GM19463 (cell line): ENCODE measurements at regions not wholly inside any gene's neighbourhood (a gene's known extent, or its start where the extent isn't known, plus 50 kb on each side); places are given as distances from the start of the nearest gene placed in this dataset.

Experiments used
- ATAC-seq: cut with Tn5 transposase; IDR thresholded peaks from one replicate; pipeline ENCODE4 v1.9.1; 2021; ENCODE audit warnings: mild to moderate bottlenecking, moderate library complexity; ENCODE audit not compliant: unreplicated experiment

- no peak for ATAC-seq
Measured at GRCh38 chr15:85889956-85890619, 95.4 kb upstream of the KLHL25 start.

DNA sequence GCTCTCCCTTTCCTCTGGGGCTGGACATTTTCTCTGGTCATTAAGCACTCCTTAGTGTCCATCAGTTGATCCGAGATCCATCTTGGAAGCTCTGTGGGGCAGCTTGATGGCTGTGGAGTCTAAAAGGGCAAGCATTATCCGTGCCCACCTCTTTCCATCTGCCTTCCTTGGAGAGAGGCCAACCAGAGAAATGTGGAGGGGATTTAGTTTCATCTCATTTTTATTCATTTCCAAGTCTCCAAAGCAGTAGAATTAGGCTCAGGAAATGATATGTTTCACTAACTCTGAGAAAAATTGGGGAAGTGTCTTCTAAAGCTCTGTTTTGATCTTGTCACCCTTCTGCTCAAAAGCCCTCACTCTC lies 95.9 kb upstream of the KLHL25 start:
- no peak for ATAC-seq

- no peak for ATAC-seq
Measured at GRCh38 chr15:85891470-85891869, 96.7 kb upstream of the KLHL25 start.

DNA sequence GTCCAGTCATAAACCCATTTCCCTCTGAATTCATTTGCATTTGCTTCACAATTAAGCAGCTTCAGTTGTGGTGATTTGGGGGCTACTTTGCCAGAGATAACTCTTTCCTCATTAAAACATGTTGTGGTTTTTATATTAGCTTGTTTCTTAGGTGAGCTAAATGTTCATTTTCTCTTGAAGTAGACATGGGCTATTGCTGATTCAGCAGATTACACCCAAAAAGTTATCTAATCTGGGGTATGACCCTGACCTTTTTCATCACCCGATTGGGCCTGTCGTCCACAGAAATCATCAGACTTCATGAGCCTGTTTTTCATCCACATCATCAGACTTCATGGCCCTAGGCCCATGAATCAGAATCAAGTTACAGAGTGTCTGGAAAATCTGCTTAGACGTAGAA lies 97.5 kb upstream of the KLHL25 start:
- ATAC-seq: no peak

DNA sequence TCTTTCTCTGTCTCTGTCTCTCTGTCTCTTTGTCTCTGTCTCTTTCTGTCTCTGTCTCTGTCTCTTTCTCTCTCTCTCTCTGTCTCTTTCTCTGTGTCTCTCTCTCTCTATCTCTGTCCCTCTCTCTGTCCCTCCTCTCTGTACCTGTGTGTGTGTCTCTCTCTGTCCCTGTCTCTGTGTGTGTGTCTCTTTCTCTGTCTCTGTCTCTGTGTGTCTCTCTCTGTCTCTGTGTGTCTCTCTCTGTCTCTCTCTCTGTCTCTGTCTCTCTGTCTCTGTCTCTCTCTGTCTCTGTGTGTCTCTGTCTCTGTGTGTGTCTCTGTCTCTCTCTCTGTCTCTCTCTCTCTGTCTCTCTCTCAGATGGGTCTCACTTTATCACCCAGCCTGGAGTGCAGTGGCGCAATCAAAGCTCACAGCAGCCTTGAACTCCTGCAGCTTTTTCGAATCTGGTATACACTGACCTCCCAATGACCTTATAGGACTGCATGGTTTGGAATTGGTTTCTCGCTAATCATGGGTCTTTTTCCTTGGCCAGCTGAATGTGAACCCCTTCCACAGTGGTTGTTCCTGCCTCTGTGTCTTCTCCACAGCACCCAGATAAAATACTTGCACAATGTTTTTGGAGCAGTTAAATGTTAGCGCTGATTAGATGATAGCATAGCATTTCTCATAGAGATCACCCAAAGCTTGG lies 102.6 kb upstream of the KLHL25 start:
- ATAC-seq: no peak

GRCh38 chr15:85897895-85898717 lies 103.4 kb upstream of the KLHL25 start:
- no peak for ATAC-seq

GRCh38 chr15:85899927-85900326 lies 105.2 kb upstream of the KLHL25 start:
- no peak for ATAC-seq

DNA sequence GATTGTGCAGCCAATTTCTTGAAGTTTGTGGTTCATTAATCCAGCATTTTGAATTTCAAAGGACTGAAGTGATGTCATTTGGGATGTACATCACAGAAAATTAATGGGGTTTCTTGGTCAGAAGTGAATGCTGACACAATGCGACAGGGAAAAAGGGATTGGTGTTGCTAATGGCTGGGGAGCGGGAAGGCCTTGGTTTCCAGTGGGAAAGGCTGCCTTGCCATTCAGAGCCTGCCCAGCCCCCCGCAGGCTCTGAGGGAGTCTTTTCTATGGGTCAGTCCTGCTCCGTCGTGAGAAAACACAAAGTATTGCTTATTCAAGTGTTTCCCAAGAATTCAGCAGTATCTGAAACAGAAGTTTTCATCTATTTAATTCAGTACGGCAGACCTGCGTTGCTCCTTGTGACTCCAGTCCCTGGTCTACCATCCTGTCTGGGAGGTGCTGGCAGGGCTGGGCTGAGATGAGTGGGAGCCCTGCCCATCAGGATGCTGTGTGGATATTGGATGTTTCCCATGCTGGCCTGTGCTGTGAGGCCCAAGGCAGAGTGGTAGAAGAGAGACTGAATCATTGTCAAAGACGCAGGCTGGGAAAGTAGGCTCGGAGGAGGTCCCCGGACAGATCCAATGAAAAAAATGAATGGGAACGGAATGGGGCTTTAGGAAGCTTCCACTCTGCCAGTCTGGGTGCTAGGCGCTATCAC lies 111.2 kb upstream of the KLHL25 start:
- ATAC-seq: no peak

DNA sequence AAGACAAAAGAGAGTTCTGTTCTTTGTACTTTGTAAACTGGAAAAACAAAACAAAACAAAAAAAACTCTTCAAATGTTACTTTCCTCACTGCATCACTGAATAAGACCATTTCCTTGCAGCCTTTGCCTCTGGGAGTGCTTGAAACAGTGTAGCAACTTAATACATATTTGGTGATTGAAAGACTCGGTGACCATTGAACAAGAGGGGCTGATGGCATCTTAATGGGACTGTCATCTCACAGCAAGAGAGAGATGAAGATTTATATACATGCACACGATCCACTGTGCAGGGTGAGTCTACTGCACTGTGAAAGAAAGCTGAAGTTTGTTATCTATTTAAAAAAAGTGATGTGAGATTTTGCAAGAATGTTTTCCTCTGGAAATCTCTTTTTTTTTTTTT lies 111.9 kb upstream of the KLHL25 start:
- no peak for ATAC-seq

- ATAC-seq: no peak
Measured at GRCh38 chr15:85910834-85911233, 116.1 kb upstream of the KLHL25 start.

GRCh38 chr15:85913461-85913860 lies 118.7 kb upstream of the KLHL25 start:
- no peak for ATAC-seq

- no peak for ATAC-seq
Measured at GRCh38 chr15:85920956-85921355, 126.2 kb upstream of the KLHL25 start.

DNA sequence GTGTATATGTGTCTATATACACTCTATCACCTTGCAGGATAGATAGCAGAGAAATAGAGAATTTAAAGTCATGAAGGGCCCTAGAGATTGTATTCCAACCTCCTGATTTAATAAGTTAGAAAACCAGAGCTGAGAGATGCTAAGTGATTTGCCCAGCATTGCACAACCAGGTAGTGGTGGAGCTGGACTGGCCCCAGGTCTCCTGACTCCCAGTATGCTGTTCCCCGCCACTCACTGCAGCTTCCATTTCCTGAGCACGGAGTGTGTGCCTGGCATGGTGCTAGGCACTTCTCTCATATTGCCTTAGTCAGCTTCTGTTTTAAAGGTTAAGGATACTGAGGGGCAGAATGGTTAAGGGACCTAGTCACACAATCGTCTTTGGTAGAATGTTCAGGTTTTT lies 129.4 kb upstream of the KLHL25 start:
- no peak for ATAC-seq

GRCh38 chr15:85925649-85926237 lies 131.0 kb upstream of the KLHL25 start:
- ATAC-seq: no peak

- no peak for ATAC-seq
Measured at GRCh38 chr15:85926834-85927233, 132.1 kb upstream of the KLHL25 start.

- ATAC-seq: no peak
Measured at GRCh38 chr15:85927931-85928537, 133.3 kb upstream of the KLHL25 start.

- no peak for ATAC-seq
Measured at GRCh38 chr15:85929786-85930185, 135.1 kb upstream of the KLHL25 start.

DNA sequence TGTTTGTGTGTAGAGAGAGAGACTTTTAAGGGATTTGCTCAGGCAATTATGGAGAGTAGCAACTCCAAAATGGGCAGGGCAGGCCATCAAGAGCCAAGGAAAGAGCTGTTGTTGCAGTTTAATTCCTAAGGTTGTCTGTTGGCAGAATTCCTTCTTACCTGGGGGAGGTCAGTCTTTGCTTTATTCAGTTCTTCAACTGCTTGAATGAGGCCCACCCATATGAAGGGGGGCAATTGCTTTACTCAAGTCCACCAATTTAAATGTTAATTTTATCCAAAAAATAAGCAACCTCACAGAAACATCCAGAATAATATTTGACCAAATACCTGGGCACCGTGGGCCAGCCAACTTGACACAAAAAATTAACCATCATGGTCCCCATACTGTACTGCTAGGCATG lies 137.7 kb upstream of the KLHL25 start:
- ATAC-seq: no peak

GRCh38 chr15:85934691-85935090 lies 140.0 kb upstream of the KLHL25 start:
- no peak for ATAC-seq

- ATAC-seq: no peak
Measured at GRCh38 chr15:85935182-85935581, 140.5 kb upstream of the KLHL25 start.

GRCh38 chr15:85937661-85938060 lies 142.0 kb upstream of the AGBL1 start:
- ATAC-seq: no peak
